ENCODE measurements at regions not wholly inside any gene's neighbourhood (a gene's known extent, or its start where the extent isn't known, plus 50 kb on each side); places are given as distances from the start of the nearest gene placed in this dataset.

- TF ChIP-seq EZH2 (IDR thresholded peaks at IDR 0.05; ENCODE audit: low read length) (no peak), CTCF (optimal IDR thresholded peaks at IDR 0.05 in 1 of 3, IDR thresholded peaks at IDR 0.05 in 1 of 3, conservative IDR thresholded peaks at IDR 0.05 in 1 of 3; ENCODE audit: extremely low read depth in 1 of 3, insufficient read depth in 2 of 3, low read length in 3 of 3) (no peak)
Observed at GRCh38 chr15:66891776-66892175, 173.6 kb upstream of the SMAD3 start.
